HCT116 (cell line): ENCODE measurements at regions not wholly inside any gene's neighbourhood (a gene's known extent, or its start where the extent isn't known, plus 50 kb on each side); places are given as distances from the start of the nearest gene placed in this dataset.

ENCODE experiments used
- ATAC-seq: fragments of 200-7000 bp; cut with Tn5 transposase; 2 replicates; pipeline ENCODE4 v1.9.1; 2020; ENCODE audit warnings: mild to moderate bottlenecking, moderate library complexity
- BruUV-seq: library from RNA; stranded (reverse); fragments of 400-500 nt; replicated peaks from 2 replicates; lab custom pipeline; 2021; lab: Mats Ljungman, UMichigan
- CTCF ChIA-PET: fragments of 300-600 bp; sonication (Branson Sonifier 250); formaldehyde crosslinking; loops from one replicate; lab custom pipeline; 2021; ENCODE audit warnings: antibody characterized with exemption; lab: Charles Lee
- POLR2A ChIA-PET: fragments of 300-600, 350-600 bp; sonication (Branson Sonifier 250); formaldehyde crosslinking; loops from one replicate; lab custom pipeline; 2021; ENCODE audit warnings: antibody characterized with exemption; lab: Charles Lee
- RAD21 ChIA-PET, 2 experiments: fragments of 300-600 bp; sonication (Branson Sonifier 250); formaldehyde crosslinking; loops; one replicate each; lab custom pipeline; 2023; ENCODE audit warnings: low total read pairs in 2 of 2; ENCODE audit not compliant: uncharacterized antibody in 2 of 2, unreplicated experiment in 2 of 2, low non-redundant PET in 1 of 2; lab: Charles Lee
- DNase-seq: peaks from one replicate; pipeline ENCODE4 v3.0.0-alpha.2; 2010; ENCODE audit warnings: low read depth, low spot score
- H2AFZ ChIP-seq: fragments of 200-600 bp; shearing (Covaris generic), sonication (generic); 2 replicates; pipeline ENCODE4 v1.6.1; 2017; ENCODE audit warnings: low read depth, mixed run types, mixed read lengths, antibody characterized with exemption, low read length; ENCODE audit not compliant: poor library complexity, severe bottlenecking
- H3K27ac ChIP-seq: 2 replicates; pipeline ENCODE4 v1.5.1; 2012; ENCODE audit warnings: low read depth, low read length
- H3K27me3 ChIP-seq: fragments of 200-600 bp; sonication (generic); 2 replicates; pipeline ENCODE4 v1.6.1; 2016; ENCODE audit warnings: mixed run types, low read length, mixed read lengths; ENCODE audit not compliant: insufficient read depth
- H3K36me3 ChIP-seq, 2 experiments: fragments of 200-500 bp in 1 of 2; fragments of 200-600 bp in 1 of 2; sonication (Bioruptor generic) in 1 of 2; sonication (generic) in 1 of 2; 2 replicates each; pipeline versions ENCODE4 v1.5.1 to v1.6.1; 2014 to 2016; ENCODE audit warnings: low read length in 2 of 2, inconsistent platforms in 1 of 2, mixed read lengths in 1 of 2, mixed run types in 1 of 2; ENCODE audit not compliant: insufficient read depth in 2 of 2, control insufficient read depth in 1 of 2
- H3K4me1 ChIP-seq, 2 experiments: fragments of 200-600 bp in 1 of 2; sonication (generic) in 1 of 2; 2 replicates each; pipeline versions ENCODE4 v1.5.1 to v1.6.1; 2012 to 2017; ENCODE audit warnings: low read length in 2 of 2, inconsistent platforms in 1 of 2, mild to moderate bottlenecking in 1 of 2, mixed read lengths in 1 of 2, mixed run types in 1 of 2, moderate library complexity in 1 of 2; ENCODE audit not compliant: insufficient read depth in 2 of 2, control insufficient read depth in 1 of 2
- H3K4me2 ChIP-seq: fragments of 200-600 bp; sonication (generic); 2 replicates; pipeline ENCODE4 v1.6.1; 2017; ENCODE audit warnings: mixed run types, low read length, mixed read lengths
- H3K4me3 ChIP-seq, 2 experiments: fragments of 200-600 bp in 1 of 2; sonication (generic) in 1 of 2; replicated peaks in 1 of 2; 2 replicates each; pipeline ENCODE4 v1.5.1; 2011 to 2016; ENCODE audit warnings: low read length in 2 of 2, control low read depth in 1 of 2, low read depth in 1 of 2, mild to moderate bottlenecking in 1 of 2, mixed read lengths in 1 of 2, mixed run types in 1 of 2
- H3K79me2 ChIP-seq: fragments of 200-600 bp; sonication (generic); 2 replicates; pipeline ENCODE4 v1.6.1; 2017; ENCODE audit warnings: mild to moderate bottlenecking, mixed run types, low read length, moderate library complexity, mixed read lengths; ENCODE audit not compliant: insufficient read depth
- H3K9ac ChIP-seq: fragments of 200-600 bp; sonication (generic); 2 replicates; pipeline ENCODE4 v1.6.1; 2016; ENCODE audit warnings: low read length, mixed read lengths
- H3K9me2 ChIP-seq: fragments of 200-600 bp; sonication (generic), shearing (Covaris generic); 2 replicates; pipeline ENCODE4 v1.6.1; 2017; ENCODE audit warnings: mixed run types, mild to moderate bottlenecking, moderate library complexity; ENCODE audit not compliant: insufficient read depth
- H3K9me3 ChIP-seq, 2 experiments: fragments of 200-500 bp in 1 of 2; fragments of 200-600 bp in 1 of 2; sonication (Bioruptor generic) in 1 of 2; sonication (generic) in 1 of 2; 2 replicates each; pipeline ENCODE4 v1.6.1; 2014 to 2017; ENCODE audit warnings: low read length in 2 of 2, mixed read lengths in 2 of 2, inconsistent platforms in 1 of 2, low read depth in 1 of 2, mild to moderate bottlenecking in 1 of 2, mixed run types in 1 of 2, moderate library complexity in 1 of 2; ENCODE audit not compliant: control insufficient read depth in 1 of 2, insufficient read depth in 1 of 2
- H4K20me1 ChIP-seq: fragments of 200-600 bp; sonication (generic), shearing (Covaris generic); 2 replicates; pipeline ENCODE4 v1.6.1; 2017; ENCODE audit warnings: mixed run types, mild to moderate bottlenecking, moderate library complexity; ENCODE audit not compliant: insufficient read depth
- ATF3 ChIP-seq: IDR thresholded peaks from 2 replicates; pipeline ENCODE4 v1.6.1; 2012
- CBX3 ChIP-seq: IDR thresholded peaks from 2 replicates; pipeline ENCODE4 v1.6.1; 2012; ENCODE audit warnings: low read depth
- CEBPB ChIP-seq: IDR thresholded peaks from 2 replicates; pipeline ENCODE4 v1.6.1; 2012; ENCODE audit warnings: low read depth
- CTCF ChIP-seq, 3 experiments: fragments of 200-600 bp in 1 of 3; sonication (generic) in 1 of 3; IDR thresholded peaks in 2 of 3; conservative IDR thresholded peaks in 1 of 3; 2 replicates each; pipeline ENCODE4 v1.5.1; 2012 to 2017; ENCODE audit warnings: low read depth in 2 of 3, low read length in 2 of 3, antibody characterized with exemption in 1 of 3, borderline replicate concordance in 1 of 3, control low read depth in 1 of 3, mild to moderate bottlenecking in 1 of 3, mixed read lengths in 1 of 3, mixed run types in 1 of 3, moderate library complexity in 1 of 3; ENCODE audit not compliant: insufficient read depth in 1 of 3
- EZH2phosphoT487 ChIP-seq: fragments of 200-600 bp; IDR thresholded peaks from 2 replicates; pipeline ENCODE4 v1.6.1; 2018; ENCODE audit warnings: antibody characterized with exemption, borderline replicate concordance
- FOSL1 ChIP-seq: IDR thresholded peaks from 2 replicates; pipeline ENCODE4 v1.6.1; 2012; ENCODE audit warnings: low read depth
- JUND ChIP-seq: IDR thresholded peaks from 2 replicates; pipeline ENCODE4 v1.6.1; 2012
- MAX ChIP-seq: IDR thresholded peaks from 2 replicates; pipeline ENCODE4 v1.6.1; 2012
- POLR2A ChIP-seq: IDR thresholded peaks from 2 replicates; pipeline ENCODE4 v1.7.0; 2011; ENCODE audit warnings: borderline replicate concordance; ENCODE audit not compliant: insufficient read depth, insufficient read length; ENCODE audit errors: extremely low read depth
- POLR2AphosphoS5 ChIP-seq: IDR thresholded peaks from 2 replicates; pipeline ENCODE4 v1.6.1; 2011; ENCODE audit warnings: mild to moderate bottlenecking, low read depth, low read length, moderate library complexity
- SP1 ChIP-seq: IDR thresholded peaks from 2 replicates; pipeline ENCODE4 v1.6.1; 2012; ENCODE audit warnings: low read depth
- SRF ChIP-seq: IDR thresholded peaks from 2 replicates; pipeline ENCODE4 v1.6.1; 2012; ENCODE audit warnings: low read depth
- YY1 ChIP-seq: IDR thresholded peaks from 2 replicates; pipeline ENCODE4 v1.6.1; 2011; ENCODE audit warnings: low read length, low read depth, moderate library complexity, mild to moderate bottlenecking; ENCODE audit not compliant: insufficient replicate concordance; ENCODE audit errors: extremely low read depth
- intact Hi-C: fragments of 100-400 bp; cut with micrococcal nuclease; formaldehyde crosslinking; loops from 2 replicates; pipeline ENCODE4 v1.10.0; 2022
- TF ChIP-seq, protein P1 (sequence below): IDR thresholded peaks from 2 replicates; pipeline ENCODE4 v1.6.1; 2011; ENCODE audit warnings: mild to moderate bottlenecking, low read length, moderate library complexity; ENCODE audit not compliant: insufficient replicate concordance; ENCODE audit errors: extremely low read depth

GRCh38 chr10:4740471-4740870 lies 85.5 kb upstream of the AKR1E2 start:
- no peak overlapping the region for H3K9ac ChIP-seq
- H3K79me2 ChIP-seq, result no peaks in the 10 kb centered on the region
- H3K36me3 ChIP-seq, result no peaks in the 10 kb centered on the region
- H2AFZ ChIP-seq, result peak overlapping the region; percentile 65
- H3K27me3 ChIP-seq, result no peaks in the 10 kb centered on the region
- H3K9me3 ChIP-seq, result no peaks in the 10 kb centered on the region
- ATAC-seq, result no peak
- POLR2A ChIA-PET, result no interaction called here
- H3K4me1 ChIP-seq, result peaks cover 0 to 5% of the 10 kb centered on the region in 2 experiments; a peak in 1 of 4 replicates
- BruUV-seq, result no TSS peak
- no peaks in the 10 kb centered on the region for H4K20me1 ChIP-seq
- intact Hi-C loops, result no loop called here
- no peaks in the 10 kb centered on the region; the same call in 1 of the 2 replicates for H3K9me2 ChIP-seq
- TF ChIP-seq FOSL1, result peak; percentile 28; the same call in 1 of the 2 replicates
- TF ChIP-seq YY1, result no peak
- no peak for TF ChIP-seq EZH2phosphoT487
- no peak for TF ChIP-seq POLR2A
- no peak; the same call in 1 of the 2 replicates for TF ChIP-seq SP1
- no peak for TF ChIP-seq POLR2AphosphoS5
- TF ChIP-seq CBX3, result 0 out of 2 replicates have a peak, but pooled peaks have one; percentile 9
- no peak for TF ChIP-seq ATF3
- no peak for TF ChIP-seq CEBPB
- TF ChIP-seq JUND, result peak; percentile 30; the same call in 1 of the 2 replicates
- no peak for TF ChIP-seq MAX
- TF ChIP-seq SRF, result no peak
- TF ChIP-seq, protein P1, sequence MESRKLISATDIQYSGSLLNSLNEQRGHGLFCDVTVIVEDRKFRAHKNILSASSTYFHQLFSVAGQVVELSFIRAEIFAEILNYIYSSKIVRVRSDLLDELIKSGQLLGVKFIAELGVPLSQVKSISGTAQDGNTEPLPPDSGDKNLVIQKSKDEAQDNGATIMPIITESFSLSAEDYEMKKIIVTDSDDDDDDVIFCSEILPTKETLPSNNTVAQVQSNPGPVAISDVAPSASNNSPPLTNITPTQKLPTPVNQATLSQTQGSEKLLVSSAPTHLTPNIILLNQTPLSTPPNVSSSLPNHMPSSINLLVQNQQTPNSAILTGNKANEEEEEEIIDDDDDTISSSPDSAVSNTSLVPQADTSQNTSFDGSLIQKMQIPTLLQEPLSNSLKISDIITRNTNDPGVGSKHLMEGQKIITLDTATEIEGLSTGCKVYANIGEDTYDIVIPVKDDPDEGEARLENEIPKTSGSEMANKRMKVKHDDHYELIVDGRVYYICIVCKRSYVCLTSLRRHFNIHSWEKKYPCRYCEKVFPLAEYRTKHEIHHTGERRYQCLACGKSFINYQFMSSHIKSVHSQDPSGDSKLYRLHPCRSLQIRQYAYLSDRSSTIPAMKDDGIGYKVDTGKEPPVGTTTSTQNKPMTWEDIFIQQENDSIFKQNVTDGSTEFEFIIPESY, result no peak
- no peak for TF ChIP-seq CTCF (IDR thresholded peaks at IDR 0.05 in 2 of 3, conservative IDR thresholded peaks at IDR 0.05 in 1 of 3; ENCODE audit: borderline replicate concordance in 1 of 3, insufficient read depth in 1 of 3, low read depth in 2 of 3, low read length in 2 of 3)
- DNase-seq, result no peak
- CTCF ChIA-PET, result no interaction called here
- no peak overlapping the region for H3K4me3 ChIP-seq
- RAD21 ChIA-PET, result interaction anchor here in 1 of 2 experiments (0.5 kb wide), 1 partner anchor 948 kb away, joined by 3 read pairs; no protein-coding TSS in a partner anchor
- H3K4me2 ChIP-seq, result 0 out of 2 replicates have a peak overlapping the region, but pooled peaks have one; percentile 7
- no peak overlapping the region for H3K27ac ChIP-seq
